ENCODE measurements at regions not wholly inside any gene's neighbourhood (a gene's known extent, or its start where the extent isn't known, plus 50 kb on each side); places are given as distances from the start of the nearest gene placed in this dataset.

DNA sequence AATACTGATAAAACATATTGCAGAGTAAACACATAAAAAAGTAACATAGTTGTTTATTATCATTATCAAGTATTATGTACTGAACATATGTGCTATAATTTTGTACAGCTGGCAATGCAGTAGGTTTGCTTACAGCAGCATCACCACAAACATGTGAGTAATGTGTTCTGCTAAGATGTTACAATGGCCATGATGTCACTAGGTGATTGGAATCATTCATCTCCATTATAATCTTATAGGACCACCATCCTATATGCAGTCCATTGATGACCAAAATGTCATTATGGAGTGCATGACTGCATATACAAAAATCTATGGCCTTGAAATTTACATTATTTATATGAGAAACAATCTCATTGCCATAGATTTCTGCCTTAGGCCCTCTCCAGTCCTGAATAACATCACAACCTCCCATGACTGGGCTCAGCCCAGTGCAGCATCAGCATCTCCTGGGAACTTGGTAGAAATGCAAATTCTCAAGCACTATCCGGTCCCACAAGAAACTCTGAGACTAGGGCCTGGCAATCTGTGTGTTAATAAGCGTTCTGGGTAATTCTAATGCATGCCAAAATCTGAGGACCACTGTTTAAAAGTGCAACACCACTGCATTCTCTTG lies 352.0 kb upstream of the MARCKS start:
- ATAC-seq (ENCODE audit: low read depth) (no peak), DNase-seq (no peak)
- no peak overlapping the region for H3K4me3 Mint-ChIP-seq
- no peaks in the 10 kb centered on the region for H3K9me3 Mint-ChIP-seq
- POLR2A ChIA-PET, result no interaction called here
- H3K36me3 Mint-ChIP-seq (ENCODE audit: low read depth), result no peaks in the 10 kb centered on the region
- no peaks in the 10 kb centered on the region for H3K27me3 Mint-ChIP-seq
- intact Hi-C loops (cut with micrococcal nuclease), result no loop called here
- H3K4me1 Mint-ChIP-seq, result no peaks in the 10 kb centered on the region
- H3K27ac Mint-ChIP-seq, result no peak overlapping the region
- CTCF ChIA-PET, result interaction anchor here (1.0 kb wide), 1 partner anchor 374 kb away, joined by 3 read pairs; no protein-coding TSS in a partner anchor
- TF ChIP-seq, protein P1, sequence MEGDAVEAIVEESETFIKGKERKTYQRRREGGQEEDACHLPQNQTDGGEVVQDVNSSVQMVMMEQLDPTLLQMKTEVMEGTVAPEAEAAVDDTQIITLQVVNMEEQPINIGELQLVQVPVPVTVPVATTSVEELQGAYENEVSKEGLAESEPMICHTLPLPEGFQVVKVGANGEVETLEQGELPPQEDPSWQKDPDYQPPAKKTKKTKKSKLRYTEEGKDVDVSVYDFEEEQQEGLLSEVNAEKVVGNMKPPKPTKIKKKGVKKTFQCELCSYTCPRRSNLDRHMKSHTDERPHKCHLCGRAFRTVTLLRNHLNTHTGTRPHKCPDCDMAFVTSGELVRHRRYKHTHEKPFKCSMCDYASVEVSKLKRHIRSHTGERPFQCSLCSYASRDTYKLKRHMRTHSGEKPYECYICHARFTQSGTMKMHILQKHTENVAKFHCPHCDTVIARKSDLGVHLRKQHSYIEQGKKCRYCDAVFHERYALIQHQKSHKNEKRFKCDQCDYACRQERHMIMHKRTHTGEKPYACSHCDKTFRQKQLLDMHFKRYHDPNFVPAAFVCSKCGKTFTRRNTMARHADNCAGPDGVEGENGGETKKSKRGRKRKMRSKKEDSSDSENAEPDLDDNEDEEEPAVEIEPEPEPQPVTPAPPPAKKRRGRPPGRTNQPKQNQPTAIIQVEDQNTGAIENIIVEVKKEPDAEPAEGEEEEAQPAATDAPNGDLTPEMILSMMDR (IDR thresholded peaks at IDR 0.05), result no peak

GRCh38 chr6:113508249-113508648 lies 348.9 kb upstream of the MARCKS start:
- H3K4me3 Mint-ChIP-seq, result no peak overlapping the region
- no peak overlapping the region for H3K27ac Mint-ChIP-seq
- intact Hi-C loops (cut with micrococcal nuclease), result no loop called here
- TF ChIP-seq, protein P1 (IDR thresholded peaks at IDR 0.05), result no peak
- H3K9me3 Mint-ChIP-seq, result no peaks in the 10 kb centered on the region
- H3K4me1 Mint-ChIP-seq, result peaks cover 2% of the 10 kb centered on the region
- POLR2A ChIA-PET, result no interaction called here
- ATAC-seq (ENCODE audit: low read depth), result no peak
- CTCF ChIA-PET, result no interaction called here
- DNase-seq, result no peak
- no peaks in the 10 kb centered on the region for H3K36me3 Mint-ChIP-seq (ENCODE audit: low read depth)
- no peaks in the 10 kb centered on the region for H3K27me3 Mint-ChIP-seq

- Mint-ChIP-seq H3K27me3 (no peaks in the 10 kb centered on the region), H3K36me3 (ENCODE audit: low read depth) (no peaks in the 10 kb centered on the region), H3K4me1 (peaks cover 2% of the 10 kb centered on the region), H3K27ac (no peak overlapping the region), H3K9me3 (no peaks in the 10 kb centered on the region), H3K4me3 (no peak overlapping the region)
- intact Hi-C loops (cut with micrococcal nuclease), result no loop called here
- ATAC-seq (ENCODE audit: low read depth), result no peak
- DNase-seq, result no peak
- TF ChIP-seq, protein P1 (IDR thresholded peaks at IDR 0.05), result no peak
- ChIA-PET CTCF (no interaction called here), POLR2A (no interaction called here)
These were observed 346.0 kb upstream of the MARCKS start for GRCh38 chr6:113511100-113511499.

GRCh38 chr6:113512576-113512975 lies 344.6 kb upstream of the MARCKS start:
- H3K27me3 Mint-ChIP-seq, result no peaks in the 10 kb centered on the region
- TF ChIP-seq, protein P1 (IDR thresholded peaks at IDR 0.05), result no peak
- DNase-seq, result no peak
- ChIA-PET POLR2A (no interaction called here), CTCF (no interaction called here)
- H3K27ac Mint-ChIP-seq, result no peak overlapping the region
- no peak for ATAC-seq (ENCODE audit: low read depth)
- H3K4me3 Mint-ChIP-seq, result no peak overlapping the region
- intact Hi-C loops (cut with micrococcal nuclease), result no loop called here
- H3K4me1 Mint-ChIP-seq, result peaks cover 2% of the 10 kb centered on the region
- H3K36me3 Mint-ChIP-seq (ENCODE audit: low read depth), result no peaks in the 10 kb centered on the region
- no peaks in the 10 kb centered on the region for H3K9me3 Mint-ChIP-seq

DNA sequence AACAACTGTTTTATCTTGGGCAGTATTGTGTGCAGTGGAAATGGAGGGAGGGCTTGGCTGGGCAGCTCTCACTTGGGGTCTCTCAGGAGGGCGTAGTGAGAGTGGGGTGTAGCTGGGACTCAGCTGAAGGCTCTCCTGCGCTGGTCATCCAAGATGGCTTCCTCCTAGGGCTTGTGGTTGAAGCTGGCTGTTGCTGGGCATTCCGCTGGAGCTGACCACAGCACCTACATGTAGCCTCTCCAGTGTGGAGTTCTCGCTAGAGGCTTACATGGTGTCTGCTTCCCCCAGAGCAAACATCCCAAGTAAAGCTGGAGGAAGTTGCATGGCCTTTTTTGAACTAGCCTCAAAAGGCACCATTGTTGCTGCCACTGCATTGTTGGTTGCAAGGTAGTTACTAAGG lies 344.1 kb upstream of the MARCKS start:
- Mint-ChIP-seq H3K4me3 (no peak overlapping the region), H3K36me3 (ENCODE audit: low read depth) (no peaks in the 10 kb centered on the region), H3K27me3 (no peaks in the 10 kb centered on the region), H3K9me3 (no peaks in the 10 kb centered on the region), H3K4me1 (peaks cover 2% of the 10 kb centered on the region), H3K27ac (no peak overlapping the region)
- ATAC-seq (ENCODE audit: low read depth) (no peak), DNase-seq (no peak)
- ChIA-PET CTCF (no interaction called here), POLR2A (no interaction called here)
- TF ChIP-seq, protein P1 (IDR thresholded peaks at IDR 0.05), result no peak
- intact Hi-C loops (cut with micrococcal nuclease), result no loop called here
